AG20443 (cell line): ENCODE measurements at regions not wholly inside any gene's neighbourhood (a gene's known extent, or its start where the extent isn't known, plus 50 kb on each side); places are given as distances from the start of the nearest gene placed in this dataset.
"Not testable (repeated sequence)": the region's sequence is repeated elsewhere in the genome, so short reads cannot be mapped to it uniquely, and the experiment has no call there.

ENCODE experiments used
- DNase-seq: peaks from one replicate; pipeline ENCODE4 v3.0.0; 2012; ENCODE audit warnings: low spot score, mixed read lengths

GRCh38 chr6:14762077-14762476 is 483.8 kb upstream of the JARID2 start:
- no peak for DNase-seq

- no peak for DNase-seq
Observed at GRCh38 chr6:14763139-14763538, 482.7 kb upstream of the JARID2 start.

GRCh38 chr6:14763616-14764015 is 482.3 kb upstream of the JARID2 start:
- DNase-seq: no peak

GRCh38 chr6:14765106-14765505 is 480.8 kb upstream of the JARID2 start:
- DNase-seq: no peak

- DNase-seq: no peak
Observed at GRCh38 chr6:14765721-14766390, 480.0 kb upstream of the JARID2 start.

- DNase-seq: peak; percentile 28
Observed at GRCh38 chr6:14766391-14766994, 479.4 kb upstream of the JARID2 start.

GRCh38 chr6:14767226-14767625 is 478.6 kb upstream of the JARID2 start:
- DNase-seq: no peak

- DNase-seq: no peak
Observed at GRCh38 chr6:14770040-14770439, 475.8 kb upstream of the JARID2 start.

- DNase-seq: no peak
Observed at GRCh38 chr6:14770572-14770971, 475.3 kb upstream of the JARID2 start.

GRCh38 chr6:14771016-14771415 is 474.9 kb upstream of the JARID2 start:
- DNase-seq: no peak

- DNase-seq: no peak
Observed at GRCh38 chr6:14772188-14772587, 473.7 kb upstream of the JARID2 start.

GRCh38 chr6:14775528-14775927 is 470.3 kb upstream of the JARID2 start:
- DNase-seq: no peak

GRCh38 chr6:14776307-14776706 is 469.6 kb upstream of the JARID2 start:
- DNase-seq: no peak

GRCh38 chr6:14781772-14782525 is 463.9 kb upstream of the JARID2 start:
- no peak for DNase-seq

- DNase-seq: not testable (repeated sequence)
Observed at GRCh38 chr6:14782921-14783464, 462.9 kb upstream of the JARID2 start.

- DNase-seq: no peak
Observed at GRCh38 chr6:14783594-14783993, 462.3 kb upstream of the JARID2 start.

GRCh38 chr6:14784596-14785492 is 461.0 kb upstream of the JARID2 start:
- no peak for DNase-seq

- no peak for DNase-seq
Observed at GRCh38 chr6:14785493-14785790, 460.4 kb upstream of the JARID2 start.

GRCh38 chr6:14786008-14786407 is 459.9 kb upstream of the JARID2 start:
- no peak for DNase-seq

GRCh38 chr6:14786455-14786854 is 459.4 kb upstream of the JARID2 start:
- no peak for DNase-seq

GRCh38 chr6:14787250-14787649 is 458.6 kb upstream of the JARID2 start:
- DNase-seq: no peak

GRCh38 chr6:14787677-14788076 is 458.2 kb upstream of the JARID2 start:
- DNase-seq: no peak
